ENCODE measurements at regions not wholly inside any gene's neighbourhood (a gene's known extent, or its start where the extent isn't known, plus 50 kb on each side); places are given as distances from the start of the nearest gene placed in this dataset.

- no peak for TF ChIP-seq CTCF (IDR thresholded peaks at IDR 0.05; ENCODE audit: low read depth, low read length)
- no peak for TF ChIP-seq POLR2A (IDR thresholded peaks at IDR 0.05; ENCODE audit: extremely low read depth, insufficient read length)
- no peak for TF ChIP-seq MAX (IDR thresholded peaks at IDR 0.05; ENCODE audit: low read depth, low read length)
These were observed 132.2 kb downstream of the TMCO5A start for GRCh38 chr15:38066612-38067011.

Data from NB4 (cell line).